ENCODE measurements at regions not wholly inside any gene's neighbourhood (a gene's known extent, or its start where the extent isn't known, plus 50 kb on each side); places are given as distances from the start of the nearest gene placed in this dataset.
"Not testable (repeated sequence)": the region's sequence is repeated elsewhere in the genome, so short reads cannot be mapped to it uniquely, and the experiment has no call there.

DNA sequence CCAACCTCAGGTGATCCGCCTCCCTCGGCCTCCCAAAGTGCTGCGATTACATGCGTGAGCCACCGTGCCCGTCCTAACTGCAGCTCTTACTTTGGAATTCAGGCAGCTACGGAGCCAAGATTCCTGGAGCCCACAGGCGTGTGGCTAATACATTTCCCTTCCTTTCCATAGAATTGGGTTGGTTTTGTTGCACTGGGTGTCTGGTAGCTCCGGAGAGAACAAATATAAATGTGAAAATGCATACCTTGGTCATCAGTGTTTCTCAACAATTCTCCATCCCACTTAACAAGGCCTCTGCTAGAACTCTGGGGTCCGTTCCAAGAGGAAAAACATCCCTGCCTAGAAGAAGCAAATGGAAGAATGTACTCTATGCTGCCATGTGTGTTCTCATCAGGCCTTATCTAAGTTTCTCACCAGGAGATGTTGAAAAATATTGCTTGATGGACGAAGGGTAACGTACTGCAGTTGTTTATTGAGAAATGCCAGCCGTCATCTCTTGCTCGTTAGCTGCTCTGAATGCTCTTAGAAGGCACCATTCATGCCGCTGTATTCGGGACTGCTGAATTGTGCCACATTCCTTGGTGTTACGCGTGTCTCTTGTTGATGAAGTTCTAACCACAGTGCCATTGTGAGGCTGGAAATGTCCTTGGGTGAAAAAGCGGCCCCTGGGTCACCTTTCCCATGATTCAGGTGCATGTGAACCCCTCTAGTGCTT, 50.5 kb upstream of the CD99 start:
- DNase-seq (ENCODE audit: low spot score) (no peak), FAIRE-seq (no peak)

DNA sequence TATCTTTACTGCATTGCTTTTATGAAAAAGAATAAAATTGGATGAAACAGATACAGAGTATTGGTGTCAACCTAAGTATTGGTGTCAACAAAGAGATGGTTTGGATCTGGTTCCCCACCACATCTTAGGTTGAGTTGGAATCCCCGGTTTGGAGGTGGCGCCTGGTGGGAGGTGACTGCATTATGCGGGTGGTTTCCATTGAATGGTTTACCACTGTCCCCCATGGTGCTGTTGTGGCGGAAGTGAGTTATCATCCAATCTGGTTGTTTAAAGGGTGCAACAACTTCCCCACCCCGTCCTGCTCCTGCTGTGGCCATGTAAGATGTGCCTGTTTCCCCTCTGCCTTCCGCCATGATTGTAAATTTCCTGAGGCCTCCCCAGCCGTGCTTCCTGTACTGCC, 52.8 kb upstream of the CD99 start:
- FAIRE-seq (no peak), DNase-seq (ENCODE audit: low spot score) (no peak)

DNA sequence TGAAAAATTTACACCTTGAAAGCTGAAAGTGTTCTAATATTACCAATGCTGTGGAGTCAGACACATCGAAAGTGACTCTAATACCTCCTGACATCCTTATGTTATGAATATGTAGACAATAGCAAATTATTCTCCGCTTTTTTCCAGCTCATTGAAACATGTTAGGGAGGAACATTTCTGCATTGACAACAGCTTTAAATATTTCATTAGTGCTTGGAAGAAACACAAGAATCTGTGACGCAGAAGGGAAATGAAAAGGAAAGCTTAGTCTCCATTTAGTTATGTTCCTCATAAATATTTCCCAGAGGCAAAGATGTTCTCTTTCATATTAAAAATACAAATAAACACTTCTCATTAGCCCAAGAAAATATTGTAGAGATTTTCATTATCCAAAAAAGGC, 55.8 kb upstream of the CD99 start:
- FAIRE-seq, result no peak

GRCh38 chrX:2632533-2633504, 58.3 kb upstream of the CD99 start:
- no peak for FAIRE-seq
- DNase-seq (ENCODE audit: low spot score), result no peak

More for the DNA sequence above, 55.8 kb upstream of the CD99 start:
- no peak for DNase-seq (ENCODE audit: low spot score)

- FAIRE-seq (no peak), DNase-seq (ENCODE audit: low spot score) (no peak)
These were observed 59.2 kb upstream of the CD99 start for GRCh38 chrX:2631743-2632532.

- not testable (repeated sequence) for DNase-seq (ENCODE audit: low spot score); FAIRE-seq
These were observed 60.0 kb upstream of the CD99 start for GRCh38 chrX:2630935-2631742.

GRCh38 chrX:2630008-2630934, 60.8 kb upstream of the CD99 start:
- FAIRE-seq; DNase-seq (ENCODE audit: low spot score): not testable (repeated sequence)

DNA sequence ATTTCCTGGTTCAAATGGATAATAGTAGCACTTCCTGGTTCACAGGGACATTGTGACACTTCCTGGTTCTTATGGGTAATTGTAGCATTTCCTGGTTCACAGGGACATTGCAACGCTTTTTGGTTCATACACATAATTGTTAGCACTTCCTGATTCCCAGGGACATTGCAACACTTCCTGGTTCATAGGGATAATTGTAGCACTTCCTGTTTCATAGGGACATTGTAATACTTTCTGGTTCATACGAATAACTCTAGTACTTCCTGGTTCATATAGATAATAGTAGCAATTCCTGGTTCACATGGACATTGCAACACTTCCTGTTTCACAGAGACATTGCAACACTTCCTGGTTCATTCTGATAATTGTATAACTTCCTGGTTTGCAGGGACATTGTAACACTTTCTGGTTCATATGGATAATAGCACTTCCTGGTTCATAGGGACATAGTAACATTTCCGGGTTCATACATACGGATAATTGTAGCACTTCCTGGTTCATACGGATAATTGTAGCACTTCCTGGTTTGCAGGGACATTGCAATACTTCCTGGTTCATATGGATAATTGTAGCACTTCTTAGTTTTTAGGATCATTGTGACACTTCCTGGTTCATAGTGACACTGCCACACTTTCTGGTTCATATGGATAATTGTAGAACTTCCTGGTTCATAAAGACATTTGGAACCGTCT, 61.6 kb upstream of the CD99 start:
- FAIRE-seq (no peak), DNase-seq (ENCODE audit: low spot score) (no peak)

- FAIRE-seq (no peak), DNase-seq (ENCODE audit: low spot score) (no peak)
These were observed 62.3 kb upstream of the CD99 start for GRCh38 chrX:2628751-2629315.

DNA sequence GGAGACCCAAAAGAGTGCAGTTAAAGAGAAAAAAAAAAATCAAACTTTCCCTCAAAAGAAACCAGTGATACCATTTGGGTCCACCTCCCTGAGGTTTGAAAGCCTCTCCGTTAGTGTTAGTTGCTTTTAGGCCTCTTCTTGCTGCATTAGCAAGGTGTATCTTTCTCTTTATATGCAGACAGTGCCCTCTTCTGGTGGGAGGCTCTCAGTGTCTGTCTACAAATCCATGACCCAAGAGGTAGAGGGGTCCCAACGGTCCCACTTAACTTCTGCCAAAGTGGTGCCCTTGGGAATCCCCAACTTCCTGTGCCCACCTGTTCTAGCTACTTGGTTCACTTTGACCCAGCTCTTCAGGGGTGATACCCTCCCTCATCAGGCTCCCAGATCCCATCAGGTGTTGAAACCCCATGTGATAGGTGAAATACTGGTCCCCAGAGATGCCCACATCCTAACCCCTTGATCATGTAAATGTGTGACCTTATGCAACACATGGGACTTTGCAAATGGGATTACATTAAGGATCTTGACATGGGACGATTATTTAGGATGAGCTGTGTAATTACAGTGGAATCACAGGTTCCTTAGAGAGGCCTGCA, 63.7 kb upstream of the CD99 start:
- DNase-seq (ENCODE audit: low spot score) (peak; percentile 42), FAIRE-seq (no peak)

- DNase-seq (ENCODE audit: low spot score), result no peak
These were observed 64.3 kb upstream of the CD99 start for GRCh38 chrX:2626750-2627149.

DNA sequence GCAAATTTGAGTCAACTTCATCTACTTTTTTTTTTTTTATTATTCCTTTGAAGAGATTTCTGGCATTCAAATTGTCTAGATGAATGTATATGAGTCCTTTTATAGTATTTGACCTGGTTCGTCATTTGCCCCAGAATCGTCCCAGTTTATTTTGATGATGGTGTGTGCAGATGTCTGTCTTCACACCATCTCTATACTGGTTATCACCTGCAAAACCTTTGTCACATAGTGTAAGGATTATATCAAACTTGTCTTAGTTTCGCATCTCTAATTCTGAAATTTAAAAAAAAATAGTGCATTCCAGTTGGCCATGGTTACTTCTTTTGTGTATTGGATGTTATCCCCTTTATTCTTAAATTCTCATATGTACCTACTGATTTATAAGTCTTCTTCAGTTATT, 70.5 kb upstream of the CD99 start:
- DNase-seq (ENCODE audit: low spot score) (no peak), FAIRE-seq (peak; percentile 2)

More at GRCh38 chrX:2626750-2627149, 64.3 kb upstream of the CD99 start:
- FAIRE-seq, result no peak

DNA sequence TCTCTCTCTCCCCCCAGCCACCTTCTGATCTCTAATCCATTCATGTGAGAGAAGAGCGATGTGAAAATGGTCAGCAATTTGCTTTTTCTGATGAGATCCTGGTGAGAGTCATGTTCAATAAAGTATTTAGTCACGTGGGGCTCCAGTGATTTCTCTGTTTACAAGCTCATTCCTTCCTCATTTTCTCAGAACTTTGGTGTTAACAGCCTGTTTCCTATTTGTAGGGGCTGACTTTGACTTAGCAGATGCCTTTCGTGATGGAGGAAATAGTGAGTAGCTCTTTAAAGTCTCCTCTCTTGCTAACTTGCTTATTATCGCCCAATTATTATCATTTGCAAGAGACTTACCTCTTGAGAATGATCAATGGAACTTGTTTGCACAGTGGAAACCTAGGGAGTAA, 72.6 kb upstream of the CD99 start:
- FAIRE-seq, result no peak
- no peak for DNase-seq (ENCODE audit: low spot score)

DNA sequence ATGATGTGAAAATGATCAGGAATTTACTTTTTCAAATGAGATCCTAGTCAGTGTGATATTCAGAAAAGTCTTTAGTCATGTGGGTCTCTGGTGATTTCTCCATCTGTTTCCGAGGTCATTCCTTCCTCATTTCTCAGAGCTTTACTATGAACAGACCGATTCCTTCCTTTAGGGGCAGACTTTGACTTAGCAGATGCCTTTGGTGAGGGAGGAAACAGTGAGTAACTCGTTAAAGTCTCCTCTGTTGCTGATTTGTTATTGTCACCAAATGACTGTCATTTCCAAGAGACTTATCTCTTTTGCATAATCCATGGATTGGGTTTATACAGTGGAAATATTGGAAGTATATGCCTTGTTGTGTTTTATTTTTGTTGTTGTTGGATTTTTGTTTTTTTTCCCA, 76.2 kb upstream of the CD99 start:
- DNase-seq (ENCODE audit: low spot score) (no peak), FAIRE-seq (no peak)

GRCh38 chrX:2610246-2611170, 80.6 kb upstream of the CD99 start:
- no peak for FAIRE-seq
- DNase-seq (ENCODE audit: low spot score), result no peak

GRCh38 chrX:2609431-2610238, 81.5 kb upstream of the CD99 start:
- FAIRE-seq, result no peak
- no peak for DNase-seq (ENCODE audit: low spot score)

All from RCC 7860 (cell line).